Esophagus muscularis mucosa (tissue), 4 donors: ENCODE measurements at regions not wholly inside any gene's neighbourhood (a gene's known extent, or its start where the extent isn't known, plus 50 kb on each side); places are given as distances from the start of the nearest gene placed in this dataset.

Experiments used
- DNase-seq: peaks from one replicate; pipeline ENCODE4 v3.0.0-alpha.2; 2017; ENCODE audit errors: extremely low spot score
- H3K27ac ChIP-seq, 4 donors: fragments of 200-600 bp; sonication (generic); replicated peaks in 1 of 4; 1 replicate in 3 of 4; 2 replicates in 1 of 4; pipeline ENCODE4 v1.5.1; 2016 to 2019; ENCODE audit warnings: mild to moderate bottlenecking in 1 of 4
- H3K27me3 ChIP-seq, 4 donors: fragments of 200-600 bp; sonication (generic); one replicate each; pipeline versions ENCODE4 v1.5.1 to v1.6.0; 2016 to 2019
- H3K36me3 ChIP-seq, 4 donors: fragments of 200-600 bp; sonication (generic); one replicate each; pipeline ENCODE4 v1.5.1; 2016 to 2019
- H3K4me1 ChIP-seq, 4 donors: fragments of 200-600 bp; sonication (generic); one replicate each; pipeline ENCODE4 v1.5.1; 2016 to 2019
- H3K4me3 ChIP-seq, 4 donors: fragments of 200-600 bp; sonication (generic); 1 replicate in 2 of 4; 2 replicates in 2 of 4; pipeline ENCODE4 v1.5.1; 2016 to 2019; ENCODE audit warnings: mild to moderate bottlenecking in 4 of 4, moderate library complexity in 1 of 4
- H3K9me3 ChIP-seq, 4 donors: fragments of 200-600 bp; sonication (generic); 1 replicate in 3 of 4; 2 replicates in 1 of 4; pipeline ENCODE4 v1.5.1; 2016 to 2019
- CTCF ChIP-seq, 3 experiments: fragments of 200-600 bp in 2 of 3; fragments of 450-650 bp in 1 of 3; sonication (generic) in 2 of 3; IDR thresholded peaks; one replicate each; pipeline ENCODE4 v1.5.1; 2017 to 2019; ENCODE audit warnings: antibody characterized with exemption in 3 of 3, mild to moderate bottlenecking in 2 of 3, moderate library complexity in 1 of 3
- EP300 ChIP-seq: sonication (generic); formaldehyde crosslinking; IDR thresholded peaks from one replicate; pipeline ENCODE4 v1.6.1; 2017; ENCODE audit warnings: antibody characterized with exemption
- POLR2A ChIP-seq: fragments of 450-650 bp; IDR thresholded peaks from one replicate; pipeline ENCODE4 v1.6.1; 2017; ENCODE audit warnings: antibody characterized with exemption, moderate library complexity, mild to moderate bottlenecking, low read depth
- POLR2AphosphoS5 ChIP-seq, 2 donors: sonication (generic); formaldehyde crosslinking; IDR thresholded peaks; one replicate each; pipeline ENCODE4 v1.6.1; 2017; ENCODE audit warnings: antibody characterized with exemption in 2 of 2
- WGBS: methylation state at CpG from one replicate; pipeline ENCODE4 v1.1.5; 2018; 5-methylcytosine and 5-hydroxymethylcytosine counted together
- intact Hi-C: fragments of 100-400 bp; cut with DNase I; formaldehyde crosslinking; loops from one replicate; pipeline ENCODE4 v1.15.1; 2023

GRCh38 chr3:127033171-127033570, 50.3 kb downstream of the PLXNA1 start:
- WGBS: 95% methylated on average over 6 of the region's 6 CpGs
- TF ChIP-seq EP300: no peak
- no peak for TF ChIP-seq POLR2AphosphoS5 (IDR thresholded peaks at IDR 0.05)
- no peak for TF ChIP-seq CTCF (IDR thresholded peaks at IDR 0.05)
- no peak for TF ChIP-seq POLR2A
- no peaks in the 10 kb centered on the region for H3K9me3 ChIP-seq
- intact Hi-C loops: no loop called here
- no peak overlapping the region for H3K27ac ChIP-seq
- no peak for DNase-seq
- H3K4me1 ChIP-seq: peaks cover 0 to 7% (median 0%) of the 10 kb centered on the region in 4 donors
- H3K27me3 ChIP-seq: no peaks in the 10 kb centered on the region
- no peak overlapping the region for H3K4me3 ChIP-seq
- peaks cover 19 to 67% (median 62%) of the 10 kb centered on the region in 4 donors for H3K36me3 ChIP-seq

- Histone ChIP-seq H3K4me3 (no peak overlapping the region), H3K27ac (no peak overlapping the region), H3K9me3 (no peaks in the 10 kb centered on the region), H3K36me3 (peaks cover 19 to 61% (median 58%) of the 10 kb centered on the region in 4 donors), H3K27me3 (no peaks in the 10 kb centered on the region), H3K4me1 (peaks cover 0 to 7% (median 0%) of the 10 kb centered on the region in 4 donors)
- TF ChIP-seq EP300 (no peak), POLR2A (no peak), CTCF (IDR thresholded peaks at IDR 0.05) (no peak), POLR2AphosphoS5 (IDR thresholded peaks at IDR 0.05) (no peak)
- WGBS: 92% methylated on average over 11 of the region's 20 CpGs
- no peak for DNase-seq
- intact Hi-C loops: no loop called here
These were observed 50.9 kb downstream of the PLXNA1 start for GRCh38 chr3:127033786-127034185.

- no peak overlapping the region for H3K4me3 ChIP-seq
- peaks cover 0 to 7% (median 0%) of the 10 kb centered on the region in 4 donors for H3K4me1 ChIP-seq
- TF ChIP-seq POLR2A (no peak), POLR2AphosphoS5 (IDR thresholded peaks at IDR 0.05) (no peak), CTCF (IDR thresholded peaks at IDR 0.05) (no peak), EP300 (no peak)
- DNase-seq: no peak
- peaks cover 18 to 55% (median 52%) of the 10 kb centered on the region in 4 donors for H3K36me3 ChIP-seq
- intact Hi-C loops: no loop called here
- no peaks in the 10 kb centered on the region for H3K27me3 ChIP-seq
- H3K9me3 ChIP-seq: no peaks in the 10 kb centered on the region
- WGBS: 94% methylated on average over 28 of the region's 30 CpGs
- no peak overlapping the region for H3K27ac ChIP-seq
These were observed 51.5 kb downstream of the PLXNA1 start for GRCh38 chr3:127034195-127034989.

- intact Hi-C loops: no loop called here
- 83% methylated on average over 13 of the region's 13 CpGs for WGBS
- DNase-seq: no peak
- Histone ChIP-seq H3K9me3 (no peaks in the 10 kb centered on the region), H3K4me3 (no peak overlapping the region), H3K27me3 (no peaks in the 10 kb centered on the region), H3K36me3 (peaks cover 11 to 48% (median 44%) of the 10 kb centered on the region in 4 donors), H3K27ac (peak overlapping the region in 1 of 4 donors; percentile 21), H3K4me1 (peaks cover 0 to 7% (median 0%) of the 10 kb centered on the region in 4 donors)
- TF ChIP-seq CTCF (IDR thresholded peaks at IDR 0.05): no peak
- no peak for TF ChIP-seq POLR2AphosphoS5 (IDR thresholded peaks at IDR 0.05)
- TF ChIP-seq POLR2A: no peak
- no peak for TF ChIP-seq EP300
These were observed 52.2 kb downstream of the PLXNA1 start for GRCh38 chr3:127034990-127035652.
